GOT3 (cell line): ENCODE measurements at regions not wholly inside any gene's neighbourhood (a gene's known extent, or its start where the extent isn't known, plus 50 kb on each side); places are given as distances from the start of the nearest gene placed in this dataset.
"Not testable (repeated sequence)": the region's sequence is repeated elsewhere in the genome, so short reads cannot be mapped to it uniquely, and the experiment has no call there.

ENCODE experiments used
- DNase-seq: peaks from one replicate; lab custom pipeline; 2025; ENCODE audit warnings: mixed read lengths; lab: John Stamatoyannopoulos, UW

GRCh38 chr6:50998905-50999304 lies 180.2 kb downstream of the TFAP2B start:
- no peak for DNase-seq

DNA sequence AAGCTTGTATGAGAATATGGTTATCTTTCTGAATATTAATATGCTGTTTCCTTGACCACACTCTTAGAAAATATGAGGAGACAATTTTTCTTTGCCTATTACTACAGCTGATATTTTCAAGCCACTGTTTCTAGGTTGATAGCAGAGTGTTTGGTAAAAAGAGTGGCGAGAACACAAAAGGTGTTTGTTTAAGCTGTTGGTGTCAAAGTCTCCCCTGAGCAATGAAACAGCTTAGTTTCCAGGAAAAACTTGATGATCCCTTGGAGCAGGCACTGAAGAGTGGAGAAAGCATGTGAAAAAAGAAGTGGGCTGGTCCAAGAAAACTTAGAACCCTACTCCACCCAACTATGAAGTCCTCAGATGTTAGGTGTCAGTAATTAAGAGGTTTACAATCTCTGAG lies 182.7 kb downstream of the TFAP2B start:
- DNase-seq, result no peak

DNA sequence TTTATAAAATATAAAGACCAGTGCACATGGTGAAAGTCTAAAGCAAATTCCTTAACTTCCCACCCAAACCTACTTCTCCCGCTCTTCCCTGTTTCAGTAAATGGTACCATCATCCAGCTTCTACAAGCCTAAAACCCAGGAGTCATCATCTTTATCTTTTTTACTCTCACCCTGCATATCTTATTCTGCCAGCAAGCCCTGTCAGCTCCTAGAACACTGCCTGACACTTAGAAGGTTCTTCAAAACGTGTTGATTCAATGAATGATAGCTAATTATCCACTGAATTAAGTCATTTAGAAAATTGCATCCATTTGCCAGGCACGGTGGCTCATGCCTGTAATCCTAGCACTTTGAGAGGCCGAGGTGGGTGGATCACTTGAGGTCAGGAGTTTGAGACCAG lies 185.7 kb downstream of the TFAP2B start:
- DNase-seq, result no peak

DNA sequence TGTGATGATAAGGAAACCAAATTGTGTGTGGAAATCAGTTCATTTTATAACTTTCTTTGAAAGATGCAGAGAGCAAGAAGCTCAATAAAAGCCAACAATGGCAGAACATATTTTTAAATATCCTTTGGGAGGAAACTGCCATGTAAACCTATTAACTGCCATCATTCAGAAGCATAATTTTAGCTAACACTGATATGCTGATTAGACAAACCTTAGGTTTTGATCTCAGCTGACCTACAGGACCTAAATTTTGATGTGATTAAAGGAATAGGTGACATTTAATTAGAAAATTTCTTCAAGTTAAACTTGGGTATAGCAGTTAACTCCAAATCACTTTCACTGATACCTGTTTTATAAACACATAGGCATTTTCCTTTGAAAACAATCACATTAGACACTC lies 187.1 kb downstream of the TFAP2B start:
- no peak for DNase-seq

- DNase-seq, result no peak
These were observed 188.6 kb downstream of the TFAP2B start for GRCh38 chr6:51007237-51007636.

DNA sequence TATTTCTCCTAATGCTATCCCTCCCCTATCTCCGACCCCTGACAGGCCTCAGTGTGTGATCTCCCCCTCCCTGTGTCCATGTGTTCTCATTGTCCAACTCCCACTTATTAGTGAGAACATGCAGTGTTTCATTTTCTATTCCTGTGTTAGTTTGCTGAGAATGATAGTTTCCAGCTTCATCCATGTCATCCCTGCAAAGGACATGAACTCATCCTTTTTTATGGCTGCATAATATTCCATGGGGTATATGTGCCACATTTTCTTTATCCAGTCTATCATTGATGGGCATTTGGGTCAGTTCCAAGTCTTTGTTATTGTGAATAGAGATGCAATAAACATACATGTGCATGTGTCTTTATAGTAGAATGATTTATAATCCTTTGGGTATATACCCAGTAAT lies 190.0 kb downstream of the TFAP2B start:
- not testable (repeated sequence) for DNase-seq

GRCh38 chr6:51013376-51013775 lies 194.7 kb downstream of the TFAP2B start:
- DNase-seq, result no peak

- DNase-seq, result no peak
These were observed 196.7 kb downstream of the TFAP2B start for GRCh38 chr6:51015394-51015793.

DNA sequence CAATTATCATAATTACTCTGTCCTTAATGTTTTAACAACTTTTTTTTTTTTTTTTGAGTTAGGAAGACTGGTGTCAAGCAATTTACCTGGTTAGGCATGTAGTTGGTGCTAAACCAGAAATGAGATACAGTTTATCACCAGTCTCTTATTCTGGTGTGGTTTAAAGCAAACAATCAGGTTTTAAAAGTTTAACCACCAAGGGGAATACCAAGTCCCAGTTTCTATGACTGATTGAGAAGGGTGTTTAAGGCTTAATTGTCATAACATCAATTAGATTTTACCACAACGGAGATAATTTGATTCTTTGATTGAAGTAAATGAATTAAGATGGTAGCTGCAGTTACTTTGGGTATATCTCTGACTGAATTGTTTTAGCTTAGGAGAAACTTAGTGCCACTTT lies 197.8 kb downstream of the TFAP2B start:
- DNase-seq, result no peak

DNA sequence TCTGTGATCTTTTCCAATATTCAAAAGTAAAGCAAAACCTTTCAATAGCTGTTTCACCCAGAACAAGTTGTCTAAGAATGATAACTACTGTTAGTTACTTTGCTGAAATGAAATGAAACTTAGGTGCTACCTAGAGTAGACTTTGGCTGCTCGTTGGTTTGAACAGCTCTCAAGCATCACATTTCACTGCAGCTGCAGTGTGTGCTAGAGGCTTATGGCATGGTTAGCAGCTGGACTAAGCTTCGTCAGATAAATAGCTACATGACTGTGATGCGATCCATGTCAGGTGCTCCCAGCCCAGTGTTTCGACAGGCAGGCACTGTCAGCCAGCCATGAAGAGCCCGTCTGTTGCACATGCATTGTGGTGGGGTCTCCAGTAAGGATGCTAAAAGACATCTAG lies 201.1 kb downstream of the TFAP2B start:
- no peak for DNase-seq

GRCh38 chr6:51021171-51021570 lies 202.5 kb downstream of the TFAP2B start:
- no peak for DNase-seq

- DNase-seq, result no peak
These were observed 205.5 kb downstream of the TFAP2B start for GRCh38 chr6:51024126-51024525.

GRCh38 chr6:51025082-51025777 lies 206.6 kb downstream of the TFAP2B start:
- peak; percentile 5 for DNase-seq

GRCh38 chr6:51027283-51028065 lies 208.8 kb downstream of the TFAP2B start:
- DNase-seq, result no peak

DNA sequence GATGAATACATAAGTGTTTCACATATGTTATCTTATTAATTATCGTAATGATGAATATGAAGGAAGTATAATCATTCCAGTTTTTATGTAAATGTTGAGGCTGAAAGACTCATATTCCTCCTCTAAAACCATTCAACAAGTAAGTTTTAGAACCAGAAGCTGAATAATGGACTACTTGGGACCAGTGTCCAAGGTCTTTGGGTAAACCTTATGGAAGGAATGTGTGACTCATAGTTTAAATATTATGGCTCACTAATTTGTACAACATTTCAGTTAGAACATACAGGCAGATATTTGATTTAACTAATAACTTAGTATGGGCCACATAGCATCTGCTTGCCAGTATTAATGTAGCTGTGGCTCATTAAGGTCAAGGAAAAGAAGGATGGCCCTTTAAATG lies 209.6 kb downstream of the TFAP2B start:
- DNase-seq, result no peak

DNA sequence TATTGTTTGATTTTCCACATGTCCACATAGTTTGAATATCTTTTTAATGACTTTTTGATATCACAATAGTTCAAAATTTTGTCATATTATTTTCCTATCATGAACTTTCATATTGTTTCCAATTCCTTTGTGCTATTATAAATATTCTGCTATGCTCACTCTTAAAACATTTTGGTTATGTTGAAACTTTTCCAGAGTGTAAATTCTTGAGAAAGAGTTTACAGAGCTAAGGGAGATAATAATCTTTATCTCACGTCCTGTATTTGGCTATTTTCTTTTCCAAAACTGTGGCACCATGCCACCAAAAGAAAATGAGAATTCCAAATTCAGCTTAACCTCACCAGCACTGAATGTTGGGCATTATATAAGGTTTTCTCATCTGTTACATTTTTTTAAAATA lies 210.9 kb downstream of the TFAP2B start:
- no peak for DNase-seq

DNA sequence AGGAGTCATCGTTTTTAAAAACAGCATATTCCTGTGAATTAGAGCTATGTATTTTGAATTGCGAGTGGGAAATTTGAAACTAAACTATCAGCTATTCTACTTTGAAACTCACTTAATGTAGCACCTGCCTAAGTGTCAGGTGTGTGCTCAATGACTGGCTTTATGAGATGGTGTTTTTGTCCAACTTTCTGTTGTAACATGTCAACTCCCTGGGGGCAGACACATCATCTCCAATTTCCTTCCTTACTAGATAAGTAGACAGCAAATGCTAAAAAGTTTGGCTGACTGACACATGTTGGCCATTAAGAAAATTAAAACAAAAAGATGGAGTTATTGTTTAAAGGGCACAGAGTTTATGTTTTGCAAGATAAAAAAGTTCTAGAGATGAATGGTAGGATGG lies 226.9 kb downstream of the TFAP2B start:
- no peak for DNase-seq

DNA sequence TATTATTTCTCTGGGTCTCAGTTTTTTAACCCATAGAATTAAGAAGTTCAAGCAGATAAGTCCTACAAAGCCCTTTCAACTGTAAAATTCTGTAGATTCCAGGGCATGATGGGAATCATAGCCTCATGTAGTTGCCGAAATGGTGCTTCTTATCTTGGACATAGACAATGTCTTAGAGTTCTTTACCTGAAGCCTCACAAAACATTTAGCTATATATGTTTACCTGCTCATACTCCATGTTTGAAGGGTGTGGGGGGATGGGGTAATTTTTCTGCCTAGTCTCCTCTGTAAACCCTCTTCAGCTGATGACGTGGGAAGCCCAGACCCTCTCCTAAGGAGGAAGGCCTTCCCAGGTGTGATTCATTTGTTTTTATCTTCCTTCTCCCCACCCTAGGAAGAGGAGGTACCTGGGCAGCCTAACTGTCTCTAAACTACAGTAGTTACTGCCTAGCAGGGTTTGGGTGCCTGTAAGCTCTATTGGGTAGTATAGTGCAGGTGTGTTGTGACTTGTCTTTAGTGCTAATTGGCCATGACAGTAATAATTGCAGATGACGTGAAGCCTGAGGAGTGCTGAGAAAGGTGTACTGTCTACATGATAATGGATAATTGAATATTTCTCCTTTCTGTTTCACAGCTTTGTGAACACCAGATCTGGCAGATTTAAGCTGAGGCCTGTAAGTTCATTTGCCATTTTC lies 230.8 kb downstream of the TFAP2B start:
- no peak for DNase-seq

DNA sequence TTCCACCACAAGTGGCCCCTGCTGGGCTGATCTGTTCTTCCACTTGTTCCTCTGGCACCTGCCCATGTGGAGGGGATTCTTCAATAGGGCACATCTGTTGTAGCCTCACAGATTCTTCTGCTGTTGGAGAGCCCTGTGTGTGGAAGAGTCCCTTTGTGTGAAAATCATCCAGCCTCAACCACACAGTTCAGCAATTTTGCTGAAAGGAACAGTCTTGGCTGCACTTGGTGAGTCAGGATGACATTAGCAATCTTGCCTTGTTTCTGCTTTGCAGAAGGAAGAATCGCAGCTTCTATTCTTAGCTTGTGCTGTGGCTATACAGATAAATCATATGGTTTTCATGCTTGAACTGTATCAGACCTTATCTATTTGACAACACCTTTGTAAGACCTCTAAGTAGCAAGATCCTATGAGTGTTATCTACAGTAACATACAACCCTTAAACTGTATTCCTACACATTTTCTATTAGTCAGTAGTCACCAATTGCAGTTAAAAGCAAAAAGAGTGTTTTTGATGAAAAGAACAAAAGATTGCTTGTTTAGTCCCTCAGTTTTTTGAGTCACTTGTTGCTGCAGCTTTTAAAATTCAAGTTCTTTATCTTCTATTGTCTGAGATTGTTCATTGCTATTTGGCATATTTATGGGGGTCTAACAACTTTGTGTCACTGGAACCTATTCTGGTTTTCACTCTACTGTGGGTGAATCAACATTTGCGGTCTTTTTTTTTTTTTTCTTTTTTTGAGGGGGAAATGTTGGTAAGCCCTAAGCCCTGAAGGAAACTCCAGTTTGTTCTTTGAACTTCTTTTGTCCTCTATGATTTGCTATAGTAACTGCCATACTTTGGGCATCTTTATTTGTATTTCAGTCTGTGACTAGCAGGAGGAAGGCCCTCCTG lies 231.6 kb downstream of the TFAP2B start:
- DNase-seq, result no peak

GRCh38 chr6:51052716-51053115 lies 234.0 kb downstream of the TFAP2B start:
- not testable (repeated sequence) for DNase-seq

DNA sequence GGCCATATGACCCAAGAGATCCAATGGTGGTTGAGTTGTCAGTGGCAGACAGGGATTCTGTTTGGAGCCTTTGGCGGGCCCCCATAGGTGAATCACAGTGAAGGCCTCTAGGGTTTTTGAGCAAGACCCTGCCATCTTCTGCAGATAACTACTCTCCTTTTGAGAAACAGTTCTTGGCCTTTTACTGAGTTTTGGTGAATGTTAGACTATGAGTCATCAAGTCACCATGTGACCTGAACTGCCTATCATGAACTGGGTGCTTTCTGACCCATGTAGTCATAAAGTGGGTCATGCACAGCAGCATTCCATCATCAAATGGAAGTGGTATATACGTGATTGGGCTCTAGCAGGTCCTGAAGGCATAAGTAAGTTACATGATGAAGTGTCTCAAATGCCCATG lies 236.6 kb downstream of the TFAP2B start:
- DNase-seq, result not testable (repeated sequence)

GRCh38 chr6:51057296-51057695 lies 238.6 kb downstream of the TFAP2B start:
- no peak for DNase-seq
